A673 (cell line): ENCODE measurements at regions not wholly inside any gene's neighbourhood (a gene's known extent, or its start where the extent isn't known, plus 50 kb on each side); places are given as distances from the start of the nearest gene placed in this dataset.

ENCODE experiments used
- BruUV-seq: library from RNA; stranded (reverse); fragments of 400-500 nt; replicated peaks from 2 replicates; lab custom pipeline; 2021; lab: Mats Ljungman, UMichigan
- CTCF ChIA-PET: fragments of 300-600 bp; sonication (Branson Sonifier 250); formaldehyde crosslinking; loops from one replicate; lab custom pipeline; 2022; ENCODE audit warnings: antibody characterized with exemption; lab: Charles Lee
- POLR2A ChIA-PET: fragments of 300-600 bp; sonication (Branson Sonifier 250); formaldehyde crosslinking; loops from one replicate; lab custom pipeline; 2022; ENCODE audit warnings: antibody characterized with exemption; ENCODE audit not compliant: low non-redundant PET; lab: Charles Lee
- DNase-seq: peaks from one replicate; pipeline ENCODE4 v3.0.0-alpha.2; 2015; ENCODE audit warnings: low spot score
- H3K27ac ChIP-seq: fragments of 200-600 bp; sonication (generic); 2 replicates; pipeline ENCODE4 v1.5.1; 2016; ENCODE audit warnings: mixed run types, low read depth, mild to moderate bottlenecking, mixed read lengths, antibody characterized with exemption, low read length; ENCODE audit not compliant: poor library complexity, severe bottlenecking
- H3K27me3 ChIP-seq: fragments of 200-600 bp; sonication (generic); replicated peaks from 2 replicates; pipeline ENCODE4 v1.6.1; 2017; ENCODE audit warnings: mixed run types, low read depth, mild to moderate bottlenecking, mixed read lengths, antibody characterized with exemption, low read length; ENCODE audit not compliant: insufficient read depth, poor library complexity
- H3K36me3 ChIP-seq: fragments of 200-600 bp; sonication (generic); 2 replicates; pipeline ENCODE4 v1.6.1; 2016; ENCODE audit warnings: mixed run types, mild to moderate bottlenecking, mixed read lengths, antibody characterized with exemption, low read length; ENCODE audit not compliant: insufficient read depth, poor library complexity, severe bottlenecking
- H3K4me1 ChIP-seq: fragments of 200-600 bp; sonication (generic); 2 replicates; pipeline ENCODE4 v1.6.1; 2017; ENCODE audit warnings: mixed run types, mild to moderate bottlenecking, mixed read lengths, antibody characterized with exemption, low read length; ENCODE audit not compliant: insufficient read depth, poor library complexity, severe bottlenecking
- H3K4me3 ChIP-seq: fragments of 200-600 bp; sonication (generic); 2 replicates; pipeline ENCODE4 v1.5.1; 2016; ENCODE audit warnings: low read depth, mixed run types, mild to moderate bottlenecking, mixed read lengths, low read length; ENCODE audit not compliant: poor library complexity, severe bottlenecking
- H3K9me3 ChIP-seq: fragments of 200-600 bp; sonication (generic); 2 replicates; pipeline ENCODE4 v1.6.1; 2016; ENCODE audit warnings: mixed run types, low read depth, mild to moderate bottlenecking, mixed read lengths, antibody characterized with exemption, low read length; ENCODE audit not compliant: poor library complexity, severe bottlenecking
- CTCF ChIP-seq: fragments of 300-800, 200-600 bp; sonication (generic); conservative IDR thresholded peaks from 2 replicates; pipeline ENCODE4 v1.5.1; 2017; ENCODE audit warnings: low read depth, mild to moderate bottlenecking, antibody characterized with exemption, low read length, moderate library complexity, mixed read lengths
- EZH2 ChIP-seq: fragments of 200-600 bp; sonication (generic); IDR thresholded peaks from 2 replicates; pipeline ENCODE4 v1.6.1; 2017; ENCODE audit warnings: borderline replicate concordance, low read depth, mild to moderate bottlenecking, mixed read lengths, antibody characterized with exemption, low read length; ENCODE audit not compliant: poor library complexity, severe bottlenecking
- intact Hi-C: fragments of 100-400 bp; cut with micrococcal nuclease; formaldehyde crosslinking; loops from one replicate; pipeline ENCODE4 v1.10.0; 2022; ENCODE audit not compliant: unreplicated experiment

- no peak for TF ChIP-seq CTCF
- no peak for TF ChIP-seq EZH2
- Histone ChIP-seq H3K4me3 (no peak overlapping the region), H3K4me1 (no peaks in the 10 kb centered on the region), H3K36me3 (no peaks in the 10 kb centered on the region), H3K27ac (no peak overlapping the region), H3K9me3 (no peaks in the 10 kb centered on the region), H3K27me3 (no peaks in the 10 kb centered on the region)
- intact Hi-C loops: no loop called here
- no peak for DNase-seq
- ChIA-PET POLR2A (no interaction called here), CTCF (no interaction called here)
- no TSS peak for BruUV-seq
These were observed 291.0 kb downstream of the SNAPC1 start for GRCh38 chr14:62053188-62053587.

DNA sequence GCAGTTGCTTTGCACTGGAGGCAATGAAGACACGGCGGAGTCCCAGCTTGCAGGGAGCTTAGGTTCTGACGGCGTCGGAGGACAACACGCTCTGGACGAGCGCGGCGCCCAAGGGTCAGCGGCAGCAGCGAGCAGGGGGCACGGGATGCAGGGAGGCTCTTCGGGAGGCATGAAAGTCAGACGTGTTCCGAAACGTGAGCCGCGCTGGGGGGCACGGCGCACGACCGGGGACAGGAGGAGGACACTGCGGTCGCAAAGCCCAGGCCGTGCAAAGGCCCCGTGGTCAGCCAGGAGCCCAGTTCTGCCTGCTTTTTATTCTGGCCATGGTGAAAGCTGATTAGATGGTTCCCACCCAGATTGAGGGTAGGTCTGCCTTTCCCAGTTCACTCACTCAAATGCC is 294.6 kb downstream of the SNAPC1 start:
- BruUV-seq: no TSS peak

GRCh38 chr14:62062645-62063044 is 300.4 kb downstream of the SNAPC1 start:
- Histone ChIP-seq H3K27ac (no peak overlapping the region), H3K4me3 (no peak overlapping the region), H3K4me1 (no peaks in the 10 kb centered on the region), H3K9me3 (no peaks in the 10 kb centered on the region), H3K27me3 (no peaks in the 10 kb centered on the region), H3K36me3 (no peaks in the 10 kb centered on the region)
- ChIA-PET CTCF (no interaction called here), POLR2A (no interaction called here)
- no TSS peak for BruUV-seq
- no peak for DNase-seq
- intact Hi-C loops: no loop called here
- TF ChIP-seq EZH2 (no peak), CTCF (no peak)

More for the DNA sequence above, 294.6 kb downstream of the SNAPC1 start:
- ChIA-PET POLR2A (no interaction called here), CTCF (no interaction called here)
- H3K27ac ChIP-seq: no peak overlapping the region
- H3K4me3 ChIP-seq: no peak overlapping the region
- intact Hi-C loops: no loop called here
- no peak for DNase-seq
- H3K9me3 ChIP-seq: no peaks in the 10 kb centered on the region
- no peaks in the 10 kb centered on the region for H3K36me3 ChIP-seq
- H3K27me3 ChIP-seq: no peaks in the 10 kb centered on the region
- no peak for TF ChIP-seq CTCF
- no peak for TF ChIP-seq EZH2
- H3K4me1 ChIP-seq: no peaks in the 10 kb centered on the region
